Jurkat, Clone E6-1 (cell line): ENCODE measurements at regions not wholly inside any gene's neighbourhood (a gene's known extent, or its start where the extent isn't known, plus 50 kb on each side); places are given as distances from the start of the nearest gene placed in this dataset.
"Not testable (repeated sequence)": the region's sequence is repeated elsewhere in the genome, so short reads cannot be mapped to it uniquely, and the experiment has no call there.

Source experiments
- DNase-seq: peaks from one replicate; pipeline ENCODE4 v3.0.0-alpha.2; 2011; ENCODE audit warnings: low read depth, low spot score
- H3K4me3 ChIP-seq: 2 replicates; pipeline ENCODE4 v1.5.1; 2011; ENCODE audit warnings: mild to moderate bottlenecking, low read length, control low read depth, moderate library complexity

- no peak overlapping the region for H3K4me3 ChIP-seq
- DNase-seq, result no peak
Observed at GRCh38 chr16:13805951-13806350, 114.0 kb upstream of the ERCC4 start.

DNA sequence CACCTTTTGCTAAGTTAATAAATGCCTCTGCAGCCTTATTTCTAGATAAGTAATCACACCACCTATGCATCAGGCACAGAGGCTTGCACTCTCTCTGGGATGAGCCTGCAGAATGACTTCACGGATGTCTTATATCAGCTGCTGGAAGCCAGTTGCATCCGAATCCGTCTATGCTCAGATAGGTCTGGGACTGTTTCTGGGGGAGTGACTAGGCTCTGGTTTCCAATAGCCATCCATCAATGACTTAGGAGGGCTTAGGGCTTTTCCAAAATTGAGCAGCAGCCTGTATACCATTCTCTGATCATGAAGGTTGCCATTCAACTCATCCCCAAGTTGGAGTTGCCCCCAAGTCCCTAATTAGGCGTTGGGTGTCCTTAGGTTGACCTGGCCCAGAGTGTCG lies 113.3 kb upstream of the ERCC4 start:
- H3K4me3 ChIP-seq, result no peak overlapping the region
- no peak for DNase-seq

GRCh38 chr16:13808102-13808501 lies 111.9 kb upstream of the ERCC4 start:
- DNase-seq, result no peak
- no peak overlapping the region for H3K4me3 ChIP-seq

DNA sequence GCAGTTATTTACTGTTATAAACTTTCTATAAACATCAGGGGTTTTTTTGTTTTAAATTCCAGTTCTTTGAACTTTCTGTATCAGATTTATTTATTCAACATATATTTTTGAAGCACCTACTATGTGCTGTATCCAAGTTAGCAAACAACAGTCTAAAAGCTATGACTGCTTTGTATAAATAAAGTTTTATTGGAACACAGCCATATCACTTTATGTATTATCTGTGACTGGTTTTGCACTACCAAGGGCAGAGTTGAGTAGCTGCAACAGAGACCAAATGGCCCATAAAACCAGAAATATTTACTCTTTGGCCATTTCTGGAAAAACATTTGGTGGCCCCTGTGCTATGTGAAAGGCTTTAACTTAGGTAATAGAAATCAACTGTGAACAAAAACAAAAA lies 110.2 kb upstream of the ERCC4 start:
- no peak overlapping the region for H3K4me3 ChIP-seq
- DNase-seq, result no peak

DNA sequence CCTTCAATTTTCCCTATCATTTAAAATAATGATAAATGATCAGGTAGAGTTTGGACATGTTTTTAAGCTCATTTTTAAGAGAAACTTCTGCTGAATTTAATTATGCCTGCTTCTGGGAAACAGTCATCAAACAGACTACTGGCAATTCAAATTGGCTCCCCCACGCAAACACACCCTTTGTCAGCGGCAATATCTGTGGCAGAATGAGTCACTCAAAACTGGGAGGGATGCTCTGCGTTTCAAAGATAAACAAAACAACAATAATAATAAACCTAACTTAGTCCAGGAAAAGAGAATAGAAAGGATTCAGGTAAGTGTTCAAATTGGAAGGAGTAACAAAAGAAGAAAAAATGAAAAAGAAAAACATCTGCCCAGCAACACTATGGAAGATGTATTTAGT lies 108.1 kb upstream of the ERCC4 start:
- no peak for DNase-seq
- no peak overlapping the region for H3K4me3 ChIP-seq

- DNase-seq, result no peak
Observed at GRCh38 chr16:13816701-13817100, 103.3 kb upstream of the ERCC4 start.

GRCh38 chr16:13823501-13823900 lies 96.5 kb upstream of the ERCC4 start:
- no peak for DNase-seq
- H3K4me3 ChIP-seq, result no peak overlapping the region

More at GRCh38 chr16:13816701-13817100, 103.3 kb upstream of the ERCC4 start:
- no peak overlapping the region for H3K4me3 ChIP-seq

- H3K4me3 ChIP-seq, result no peak overlapping the region
- DNase-seq, result no peak
Observed at GRCh38 chr16:13829697-13830299, 90.2 kb upstream of the ERCC4 start.

DNA sequence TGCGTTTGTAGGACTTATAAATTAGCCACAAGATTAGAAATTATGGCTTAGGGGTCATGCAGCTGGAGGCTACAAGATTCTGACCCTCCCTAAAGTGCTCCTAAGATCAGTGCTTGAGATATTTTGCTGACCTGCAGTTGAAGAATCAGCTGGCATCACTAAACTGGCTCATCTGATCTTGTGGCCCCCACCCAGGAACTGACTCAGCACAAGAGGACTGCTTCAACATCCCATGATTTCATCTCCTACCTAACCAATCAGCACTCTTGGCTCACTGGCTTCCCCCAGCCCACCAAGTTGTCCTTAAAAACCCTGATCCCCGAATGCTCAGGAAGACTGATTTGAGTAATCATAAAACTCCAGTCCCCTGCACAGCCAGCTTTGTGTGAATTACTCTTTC lies 86.4 kb upstream of the ERCC4 start:
- no peak overlapping the region for H3K4me3 ChIP-seq

DNA sequence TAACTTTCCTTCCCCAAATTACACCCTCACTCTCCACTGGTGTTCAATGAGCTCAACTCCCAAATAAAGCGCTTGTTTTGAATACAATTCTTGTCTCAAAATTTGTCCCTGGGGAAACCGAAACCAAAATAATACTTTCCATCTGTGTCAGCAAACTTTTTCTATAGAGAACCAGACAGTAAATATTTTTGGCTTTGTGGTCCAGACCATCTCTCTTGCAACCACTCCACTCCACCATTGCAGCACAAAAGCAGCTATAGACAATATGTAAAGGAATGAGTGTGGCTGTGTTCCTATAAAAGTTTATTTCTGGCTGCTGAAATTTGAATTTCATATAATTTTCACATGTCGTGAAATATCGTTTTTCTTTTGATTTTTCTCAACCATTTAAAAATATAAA lies 84.6 kb upstream of the ERCC4 start:
- H3K4me3 ChIP-seq, result no peak overlapping the region
- DNase-seq, result no peak

More for the DNA sequence above, 86.4 kb upstream of the ERCC4 start:
- no peak for DNase-seq

DNA sequence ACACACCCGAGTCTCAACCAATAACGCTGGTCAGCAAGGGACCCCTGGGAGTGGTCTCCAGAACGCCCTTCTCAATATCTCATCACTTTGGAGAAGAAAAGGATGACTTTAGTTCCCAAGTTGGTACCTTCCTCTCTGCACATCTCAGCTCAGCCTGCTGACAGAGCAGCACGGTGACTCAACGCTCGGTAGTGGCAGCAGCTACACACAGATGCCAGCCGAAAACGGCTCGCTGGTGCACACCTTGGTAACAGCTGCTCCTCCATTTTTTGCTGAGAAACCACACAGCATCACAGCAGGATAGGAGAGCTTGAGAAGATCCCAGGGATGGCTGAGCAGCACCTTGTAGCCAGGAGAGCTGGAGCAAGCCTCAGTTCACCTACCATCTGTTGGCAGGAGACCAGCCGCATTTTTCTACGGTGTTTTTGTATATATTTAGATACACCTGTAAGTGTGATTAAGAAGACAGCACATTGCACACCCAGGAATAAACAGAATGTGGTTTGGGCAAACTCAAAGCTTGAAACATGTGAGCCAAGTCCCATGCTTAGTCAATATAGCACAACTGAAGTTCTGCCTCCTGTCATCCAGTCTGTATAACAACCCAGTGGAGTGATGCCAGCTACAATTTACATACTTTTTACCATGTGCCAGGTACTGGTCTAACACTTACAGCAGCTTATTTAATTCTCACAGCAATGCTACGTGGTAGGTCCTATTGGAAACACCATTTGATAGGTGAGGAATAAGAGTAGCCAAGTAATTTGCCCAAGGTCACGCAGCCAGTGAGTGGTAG lies 83.8 kb upstream of the ERCC4 start:
- H3K4me3 ChIP-seq, result no peak overlapping the region
- DNase-seq, result no peak

DNA sequence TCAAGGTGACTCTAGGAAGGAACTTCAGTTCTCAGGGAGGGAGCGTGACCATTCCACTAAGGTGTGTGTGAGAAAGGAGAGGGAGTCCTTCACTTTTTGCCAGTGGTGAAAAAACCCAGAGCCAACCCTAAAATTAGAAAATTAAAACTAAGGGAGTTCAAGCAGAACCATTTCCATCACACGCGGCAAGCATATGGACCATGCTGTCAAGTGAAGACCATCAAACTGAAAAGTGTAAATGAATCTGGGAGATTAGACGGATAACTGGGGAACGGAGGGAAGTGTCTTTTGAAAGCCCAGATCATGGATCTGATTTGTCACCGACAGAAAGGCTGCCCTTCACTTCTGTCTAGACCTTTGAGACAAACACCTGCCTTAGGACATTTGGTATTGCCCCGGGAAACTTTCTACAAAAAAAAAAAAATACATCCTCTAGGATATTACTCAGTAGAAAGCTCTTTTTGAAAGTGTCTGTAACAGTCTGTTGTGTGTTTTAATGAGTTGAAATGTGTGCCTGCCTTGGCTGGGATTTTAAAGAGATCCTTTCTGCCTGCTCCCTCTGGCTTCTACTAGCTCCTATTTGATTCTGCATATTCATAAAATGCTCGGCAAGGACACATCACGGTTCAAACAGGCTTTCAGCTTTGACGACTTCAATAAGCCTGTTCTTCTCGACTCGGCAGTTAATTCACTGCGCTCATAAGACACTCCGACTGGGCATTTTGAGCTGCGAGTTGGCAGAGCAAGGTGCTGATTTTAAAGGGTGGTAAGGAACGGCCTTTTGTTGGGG lies 81.4 kb upstream of the ERCC4 start:
- DNase-seq, result no peak
- H3K4me3 ChIP-seq, result no peak overlapping the region

GRCh38 chr16:13839577-13839976 lies 80.4 kb upstream of the ERCC4 start:
- no peak for DNase-seq
- no peak overlapping the region for H3K4me3 ChIP-seq

DNA sequence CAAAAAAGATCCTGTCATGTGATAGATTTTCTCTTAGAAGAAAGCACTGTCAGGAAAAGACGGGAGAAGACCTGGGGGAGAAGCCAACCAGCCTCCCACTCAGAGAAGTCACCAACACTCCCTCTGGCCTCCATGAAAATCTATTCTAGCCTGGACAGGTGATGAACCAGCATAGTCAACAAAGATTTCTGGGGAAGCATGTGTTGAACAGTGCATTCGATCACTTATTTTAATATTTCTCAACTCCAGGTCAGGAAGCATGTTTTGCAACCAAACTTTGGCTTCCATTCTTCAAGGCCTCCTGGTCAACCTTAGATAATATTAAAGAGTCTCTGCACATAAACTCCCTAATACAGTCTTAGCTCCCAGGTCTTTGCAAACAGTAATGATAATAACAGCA lies 74.7 kb upstream of the ERCC4 start:
- no peak overlapping the region for H3K4me3 ChIP-seq
- no peak for DNase-seq

DNA sequence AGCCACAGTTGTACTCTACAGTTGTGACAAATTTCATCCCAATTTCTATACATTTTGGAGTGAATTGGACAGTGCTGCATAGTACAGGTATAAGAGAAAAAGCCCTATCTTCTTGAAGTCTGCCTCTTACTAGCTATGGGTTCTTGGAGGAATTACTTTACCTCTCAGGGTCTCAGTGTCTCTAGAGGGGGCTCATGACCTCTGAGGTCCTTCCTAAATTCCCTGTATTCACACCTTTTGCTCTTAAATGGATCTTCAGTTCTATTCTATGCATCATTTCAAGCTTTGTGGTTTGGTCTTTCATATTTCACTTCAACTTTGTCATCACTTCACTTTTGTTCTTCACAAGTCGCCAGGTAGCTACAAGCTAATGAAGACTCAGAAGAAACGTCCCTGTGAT lies 71.2 kb upstream of the ERCC4 start:
- DNase-seq, result no peak
- no peak overlapping the region for H3K4me3 ChIP-seq

DNA sequence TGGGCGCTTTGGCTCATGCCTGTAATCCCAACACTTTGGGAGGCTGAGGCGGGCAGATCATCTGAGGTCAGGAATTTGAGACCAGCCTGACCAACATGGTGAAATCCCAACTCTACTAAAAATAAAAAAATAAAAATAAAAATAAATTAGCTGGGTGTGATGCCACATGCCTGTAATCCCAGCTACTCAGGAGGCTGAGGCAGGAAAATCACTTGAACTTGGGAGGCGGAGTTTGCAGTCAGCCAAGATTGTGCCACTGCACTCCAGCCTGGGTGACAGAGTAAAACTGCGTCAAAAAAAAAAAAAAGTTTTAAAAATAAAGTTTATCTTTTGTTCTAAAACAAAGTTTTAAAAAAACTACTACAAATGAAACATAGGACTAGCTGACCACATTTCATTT lies 69.8 kb upstream of the ERCC4 start:
- H3K4me3 ChIP-seq, DNase-seq: not testable (repeated sequence)

- no peak for DNase-seq
- H3K4me3 ChIP-seq, result no peak overlapping the region
Observed at GRCh38 chr16:13852827-13853226, 67.1 kb upstream of the ERCC4 start.

- no peak overlapping the region for H3K4me3 ChIP-seq
- no peak for DNase-seq
Observed at GRCh38 chr16:13856398-13856797, 63.6 kb upstream of the ERCC4 start.

- no peak for DNase-seq
- no peak overlapping the region for H3K4me3 ChIP-seq
Observed at GRCh38 chr16:13856811-13857511, 63.0 kb upstream of the ERCC4 start.
